ENCODE measurements at regions not wholly inside any gene's neighbourhood (a gene's known extent, or its start where the extent isn't known, plus 50 kb on each side); places are given as distances from the start of the nearest gene placed in this dataset.
A peak's percentile ranks its signal among the peaks of the same experiment; 100 is the strongest.

- DNase-seq (ENCODE audit: low read depth), result no peak
Measured at GRCh38 chr3:194967151-194968117, 281.8 kb downstream of the FAM43A start.

- no peak for DNase-seq (ENCODE audit: low read depth)
Measured at GRCh38 chr3:194970066-194970465, 284.4 kb downstream of the FAM43A start.

- no peak for DNase-seq (ENCODE audit: low read depth)
Measured at GRCh38 chr3:194971009-194971408, 285.3 kb downstream of the FAM43A start.

GRCh38 chr3:194971965-194972364 lies 286.3 kb downstream of the FAM43A start:
- no peak for DNase-seq (ENCODE audit: low read depth)

GRCh38 chr3:194972641-194973040 lies 287.0 kb downstream of the FAM43A start:
- DNase-seq (ENCODE audit: low read depth), result no peak

GRCh38 chr3:194973366-194974000 lies 287.8 kb downstream of the FAM43A start:
- no peak for DNase-seq (ENCODE audit: low read depth)

- no peak for DNase-seq (ENCODE audit: low read depth)
Measured at GRCh38 chr3:194974468-194975135, 288.9 kb downstream of the FAM43A start.

- DNase-seq (ENCODE audit: low read depth), result no peak
Measured at GRCh38 chr3:194976049-194976451, 290.4 kb downstream of the FAM43A start.

DNA sequence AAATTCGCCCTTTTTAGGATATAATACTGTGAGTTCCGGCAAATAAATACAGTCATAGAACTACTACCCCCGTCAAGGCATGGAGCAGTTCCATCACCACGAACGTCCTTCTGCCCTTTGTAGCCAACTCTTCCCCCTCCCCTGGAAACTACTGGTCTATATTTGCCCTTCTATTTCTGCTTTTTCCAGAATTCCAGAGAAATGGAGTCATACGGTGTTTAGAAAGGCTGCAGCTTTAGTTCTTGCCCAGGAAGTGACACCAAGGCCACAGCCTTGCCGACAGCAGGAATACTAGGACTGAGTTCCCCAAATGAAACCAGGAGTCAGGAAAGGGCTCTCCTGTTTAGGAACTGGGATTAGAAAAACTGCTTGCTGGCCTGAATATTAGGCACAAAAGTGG lies 291.2 kb downstream of the FAM43A start:
- no peak for DNase-seq (ENCODE audit: low read depth)

DNA sequence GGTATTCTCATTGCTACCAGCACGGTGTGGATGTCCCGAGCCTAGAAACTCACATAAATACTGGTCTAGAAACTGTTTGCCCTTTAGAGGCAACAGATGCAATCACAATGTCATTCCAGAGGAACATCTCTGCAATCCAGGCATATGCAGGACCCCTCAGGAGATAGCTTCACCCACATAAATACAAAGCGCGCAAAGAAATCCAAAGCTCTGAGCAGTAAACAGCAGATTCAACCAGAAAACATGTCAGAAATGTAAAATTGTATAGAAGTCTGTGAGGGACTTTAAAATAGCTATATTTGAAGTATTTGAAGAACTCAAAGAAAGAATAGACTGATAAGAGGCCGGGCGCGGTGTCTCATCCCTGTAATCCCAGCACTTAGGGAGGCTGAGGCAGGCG lies 291.7 kb downstream of the FAM43A start:
- DNase-seq (ENCODE audit: low read depth), result no peak

DNA sequence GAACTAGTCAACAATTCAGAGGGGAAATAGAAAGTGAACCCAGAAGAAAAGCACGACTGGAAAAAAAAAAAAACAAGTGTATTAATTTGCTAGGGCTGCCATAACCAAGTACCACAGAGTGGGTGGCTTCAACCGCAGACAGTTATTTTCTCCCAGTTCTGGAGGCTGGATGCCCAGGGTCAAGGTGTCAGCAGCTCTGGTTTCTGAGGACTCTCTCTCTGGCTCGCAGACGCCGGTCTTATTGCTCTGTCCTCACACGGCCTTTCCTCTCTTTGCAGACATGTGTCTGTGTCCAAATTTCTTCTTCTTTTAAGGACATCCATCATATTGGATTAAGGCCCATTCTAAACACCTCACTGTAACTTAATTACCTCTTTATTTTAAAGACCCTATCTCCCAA lies 291.8 kb downstream of the XXYLT1 start:
- DNase-seq (ENCODE audit: low read depth), result no peak

DNA sequence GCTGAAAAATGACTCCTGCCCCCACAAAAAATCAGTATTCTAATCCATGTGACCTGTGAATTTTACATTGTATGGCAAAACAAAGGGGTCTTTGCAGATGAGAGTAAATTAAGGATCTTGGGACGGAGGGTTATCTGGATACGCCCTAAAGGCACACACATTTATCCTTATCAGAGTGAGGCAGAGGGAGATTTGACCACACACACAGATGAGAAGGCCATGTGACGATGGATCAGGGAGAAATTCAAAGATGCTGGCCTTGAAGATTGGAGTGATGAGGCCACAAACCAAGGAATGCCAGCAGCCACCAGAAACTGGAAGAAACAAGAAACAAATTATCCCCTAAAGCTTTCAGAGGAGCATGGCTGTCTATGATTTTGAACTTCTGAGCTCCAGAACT lies 288.5 kb downstream of the XXYLT1 start:
- DNase-seq (ENCODE audit: low read depth), result no peak

- no peak for DNase-seq (ENCODE audit: low read depth)
Measured at GRCh38 chr3:194983121-194983520, 287.8 kb downstream of the XXYLT1 start.

- DNase-seq (ENCODE audit: low read depth), result no peak
Measured at GRCh38 chr3:194983620-194984019, 287.3 kb downstream of the XXYLT1 start.

GRCh38 chr3:194984066-194984465 lies 286.9 kb downstream of the XXYLT1 start:
- DNase-seq (ENCODE audit: low read depth), result no peak

GRCh38 chr3:194984622-194985021 lies 286.3 kb downstream of the XXYLT1 start:
- no peak for DNase-seq (ENCODE audit: low read depth)

- no peak for DNase-seq (ENCODE audit: low read depth)
Measured at GRCh38 chr3:194985031-194985578, 285.9 kb downstream of the XXYLT1 start.

DNA sequence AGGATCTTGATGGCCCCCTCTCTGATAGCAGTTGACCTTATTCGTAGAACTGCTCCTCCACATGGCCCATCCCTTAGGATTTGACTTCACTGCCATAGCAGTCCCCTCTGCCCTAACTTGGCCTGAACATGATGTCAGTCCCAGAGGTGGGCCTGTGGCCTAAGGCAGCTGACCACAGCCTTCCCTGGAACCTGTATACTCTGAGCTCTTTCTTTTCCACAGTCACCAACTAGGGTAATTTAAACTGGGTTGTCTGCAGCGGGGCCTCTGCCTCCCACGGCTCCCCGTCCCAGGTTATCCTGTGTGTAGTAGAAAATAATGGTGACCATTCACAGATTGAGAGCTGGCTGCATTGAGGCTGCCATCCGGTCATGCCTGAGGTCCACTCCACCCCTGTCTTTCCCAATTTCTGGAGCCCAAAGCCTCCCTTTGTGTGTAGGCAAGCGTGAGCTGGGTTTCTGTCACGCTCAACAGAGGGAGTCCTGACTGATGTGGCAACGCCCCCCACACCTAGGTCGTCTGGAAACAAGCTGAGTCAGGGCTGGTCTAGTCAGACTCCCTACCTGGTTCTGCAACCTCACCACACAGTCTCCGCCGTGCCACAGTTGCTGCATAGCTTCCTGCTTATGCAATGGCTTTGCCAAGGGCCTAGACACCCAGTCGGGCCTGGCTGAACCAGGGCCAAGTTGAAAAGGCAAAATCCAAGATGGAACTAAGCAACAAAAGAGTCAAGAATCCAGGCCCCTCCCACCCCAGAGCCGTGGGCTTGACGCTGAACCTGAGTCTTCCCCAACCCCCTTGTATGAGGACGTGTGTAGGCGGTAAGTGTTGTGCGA lies 284.5 kb downstream of the XXYLT1 start:
- DNase-seq (ENCODE audit: low read depth), result peak; percentile 94

GRCh38 chr3:194987571-194988494 lies 283.1 kb downstream of the XXYLT1 start:
- DNase-seq (ENCODE audit: low read depth), result peak; percentile 50

DNA sequence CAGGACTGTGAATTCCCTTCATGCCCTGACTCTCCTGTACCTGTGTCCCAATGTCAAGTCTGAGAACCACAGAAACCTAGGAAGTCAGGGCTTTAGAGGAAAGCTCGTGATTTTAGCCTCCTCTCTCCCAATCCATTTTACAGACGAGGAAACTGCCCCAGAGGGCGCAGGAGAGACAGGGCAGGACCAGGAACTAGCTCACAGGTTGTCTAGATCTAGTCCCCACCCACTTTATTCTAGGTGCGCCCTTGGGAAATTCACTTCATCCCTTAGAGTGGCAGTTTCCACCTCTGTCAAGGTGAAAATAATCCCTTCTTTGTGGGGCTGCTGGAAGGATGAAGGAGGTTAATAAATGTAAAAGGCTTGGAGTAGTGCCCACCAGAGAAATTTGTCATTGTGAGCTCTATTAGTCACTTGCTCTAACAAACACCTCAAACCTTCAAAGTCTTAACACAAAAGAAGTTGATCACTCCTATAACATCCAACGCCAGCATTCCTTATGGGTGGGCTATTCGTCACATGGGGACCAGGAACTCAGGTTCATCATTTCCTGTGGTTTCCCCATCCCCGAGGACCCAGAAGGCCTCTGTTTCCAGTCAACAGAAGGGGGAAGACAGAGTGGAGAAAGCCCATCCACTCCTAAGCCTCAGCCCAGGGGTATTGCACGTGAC lies 282.3 kb downstream of the XXYLT1 start:
- no peak for DNase-seq (ENCODE audit: low read depth)

All from Daoy (cell line).